ENCODE measurements at regions not wholly inside any gene's neighbourhood (a gene's known extent, or its start where the extent isn't known, plus 50 kb on each side); places are given as distances from the start of the nearest gene placed in this dataset.

DNA sequence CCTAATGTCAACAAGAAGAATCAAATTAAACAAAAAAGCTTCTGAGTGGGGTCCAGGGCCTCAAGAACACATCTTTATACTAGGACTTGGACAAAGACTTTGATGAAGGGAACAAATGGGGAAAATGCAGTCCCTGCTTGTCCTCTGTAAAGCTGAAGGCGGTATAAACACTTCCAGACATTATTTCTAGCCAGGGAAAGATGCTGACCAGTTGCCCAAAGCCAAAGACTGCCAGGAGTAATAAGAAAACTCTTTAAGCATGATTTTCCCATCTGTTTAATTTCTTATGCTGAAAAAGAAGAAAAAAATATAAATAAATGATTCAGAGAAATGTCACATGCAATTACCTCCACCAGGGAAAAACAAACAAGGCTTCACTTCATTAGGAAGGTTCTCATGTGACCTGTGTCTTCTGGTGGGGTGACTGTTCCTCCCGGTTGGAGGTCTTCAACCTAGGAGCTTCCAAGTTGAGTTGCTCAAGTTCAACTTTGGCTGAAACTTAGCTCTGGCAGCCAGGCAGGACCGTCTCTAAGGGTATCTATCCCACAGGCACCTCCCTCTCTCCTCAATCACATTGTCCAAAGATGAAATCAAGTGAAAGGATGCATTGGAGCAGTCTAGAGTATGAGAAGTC lies 65.2 kb upstream of the KCNE2 start:
- TF ChIP-seq, protein P1, sequence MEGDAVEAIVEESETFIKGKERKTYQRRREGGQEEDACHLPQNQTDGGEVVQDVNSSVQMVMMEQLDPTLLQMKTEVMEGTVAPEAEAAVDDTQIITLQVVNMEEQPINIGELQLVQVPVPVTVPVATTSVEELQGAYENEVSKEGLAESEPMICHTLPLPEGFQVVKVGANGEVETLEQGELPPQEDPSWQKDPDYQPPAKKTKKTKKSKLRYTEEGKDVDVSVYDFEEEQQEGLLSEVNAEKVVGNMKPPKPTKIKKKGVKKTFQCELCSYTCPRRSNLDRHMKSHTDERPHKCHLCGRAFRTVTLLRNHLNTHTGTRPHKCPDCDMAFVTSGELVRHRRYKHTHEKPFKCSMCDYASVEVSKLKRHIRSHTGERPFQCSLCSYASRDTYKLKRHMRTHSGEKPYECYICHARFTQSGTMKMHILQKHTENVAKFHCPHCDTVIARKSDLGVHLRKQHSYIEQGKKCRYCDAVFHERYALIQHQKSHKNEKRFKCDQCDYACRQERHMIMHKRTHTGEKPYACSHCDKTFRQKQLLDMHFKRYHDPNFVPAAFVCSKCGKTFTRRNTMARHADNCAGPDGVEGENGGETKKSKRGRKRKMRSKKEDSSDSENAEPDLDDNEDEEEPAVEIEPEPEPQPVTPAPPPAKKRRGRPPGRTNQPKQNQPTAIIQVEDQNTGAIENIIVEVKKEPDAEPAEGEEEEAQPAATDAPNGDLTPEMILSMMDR (conservative IDR thresholded peaks at IDR 0.05; ENCODE audit: low read depth, low read length), result no peak
- no peak overlapping the region for H3K4me3 ChIP-seq (ENCODE audit: low read depth, low read length)
- no peak for DNase-seq (ENCODE audit: low read depth)

DNA sequence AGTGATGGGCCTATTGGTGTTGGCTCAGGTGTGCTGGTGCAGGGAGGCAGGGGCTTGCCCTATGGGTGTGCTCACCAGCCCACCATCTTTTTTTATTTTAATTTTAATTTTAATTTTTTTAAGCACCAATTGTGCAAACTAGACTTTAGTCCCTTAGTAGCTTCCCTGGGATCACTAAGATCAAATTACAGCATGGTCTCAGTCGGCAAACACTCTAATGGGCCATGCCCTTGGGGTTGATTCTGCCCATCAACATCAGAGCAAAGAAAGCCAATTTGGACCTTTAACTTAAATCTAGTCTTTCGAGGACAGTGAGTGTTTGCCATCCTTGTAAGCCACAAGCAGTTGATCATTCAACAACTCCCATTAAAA lies 64.7 kb upstream of the KCNE2 start:
- TF ChIP-seq, protein P1 (conservative IDR thresholded peaks at IDR 0.05; ENCODE audit: low read depth, low read length), result no peak
- DNase-seq (ENCODE audit: low read depth), result no peak
- no peak overlapping the region for H3K4me3 ChIP-seq (ENCODE audit: low read depth, low read length)

DNA sequence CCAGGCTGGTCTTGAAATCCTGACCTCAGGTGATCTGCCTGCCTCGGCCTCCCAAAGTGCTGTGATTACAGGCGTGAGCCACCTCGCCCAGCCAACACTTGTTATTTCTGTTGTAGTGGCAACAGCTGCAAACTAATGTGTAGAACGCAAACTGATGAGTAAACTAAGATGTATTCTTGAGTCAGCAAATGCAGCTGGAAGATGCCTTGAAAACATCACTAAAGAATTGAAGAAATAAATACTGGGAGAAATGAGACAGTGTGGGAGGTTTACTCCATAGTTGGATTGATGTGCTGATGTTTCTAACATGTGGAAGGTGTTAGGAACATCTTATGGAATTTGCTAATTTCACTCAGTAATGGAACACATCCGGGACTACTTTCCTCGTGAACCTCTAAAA lies 61.3 kb upstream of the KCNE2 start:
- DNase-seq (ENCODE audit: low read depth), result no peak
- H3K4me3 ChIP-seq (ENCODE audit: low read depth, low read length), result no peak overlapping the region
- TF ChIP-seq, protein P1 (conservative IDR thresholded peaks at IDR 0.05; ENCODE audit: low read depth, low read length), result no peak

DNA sequence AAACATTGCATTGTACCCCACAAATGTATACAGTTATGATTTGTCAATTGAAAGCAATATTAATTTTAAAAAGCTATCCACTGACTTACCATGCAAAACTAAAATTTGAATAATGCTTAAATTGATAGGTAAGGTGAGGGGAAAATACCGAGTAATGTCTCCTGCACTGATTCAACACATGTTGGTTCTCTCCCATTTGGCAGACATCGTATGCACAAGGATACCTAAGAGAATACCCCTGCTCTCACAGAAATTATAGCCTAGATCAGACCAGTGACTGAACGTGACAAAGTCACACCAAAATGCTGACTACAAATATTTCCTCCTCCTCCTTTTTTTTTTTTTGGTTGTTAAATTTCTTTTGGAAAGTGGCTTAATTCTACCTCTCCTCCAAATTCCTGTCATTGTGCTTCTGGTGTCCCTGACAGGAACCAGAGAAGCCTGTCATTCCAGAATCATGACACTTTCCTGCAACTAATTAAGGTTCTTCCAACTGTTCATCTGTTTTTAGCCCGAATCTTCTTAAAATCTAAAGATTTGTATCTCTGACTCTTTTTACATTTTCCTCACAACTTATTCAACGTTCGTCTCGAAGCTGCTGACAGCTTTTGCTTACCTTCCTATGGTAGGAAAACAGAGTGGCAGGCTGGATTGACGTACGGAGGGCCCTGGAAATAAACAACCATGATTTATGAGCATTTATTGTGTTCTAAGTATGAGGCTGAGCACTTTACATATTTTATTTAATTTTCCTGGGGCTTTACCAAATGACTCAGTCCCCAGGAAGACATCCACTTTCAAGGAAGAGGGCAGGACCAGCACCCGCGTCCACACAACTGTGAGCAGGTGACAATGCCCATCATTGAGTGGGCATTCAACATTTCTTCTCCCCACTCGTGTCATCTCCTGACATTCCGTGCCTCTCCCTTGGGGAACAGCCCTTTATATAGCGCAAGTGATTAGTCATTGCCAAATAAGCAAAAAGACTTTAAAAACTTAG lies 57.9 kb upstream of the KCNE2 start:
- TF ChIP-seq, protein P1 (conservative IDR thresholded peaks at IDR 0.05; ENCODE audit: low read depth, low read length), result no peak
- DNase-seq (ENCODE audit: low read depth), result no peak
- H3K4me3 ChIP-seq (ENCODE audit: low read depth, low read length), result no peak overlapping the region

DNA sequence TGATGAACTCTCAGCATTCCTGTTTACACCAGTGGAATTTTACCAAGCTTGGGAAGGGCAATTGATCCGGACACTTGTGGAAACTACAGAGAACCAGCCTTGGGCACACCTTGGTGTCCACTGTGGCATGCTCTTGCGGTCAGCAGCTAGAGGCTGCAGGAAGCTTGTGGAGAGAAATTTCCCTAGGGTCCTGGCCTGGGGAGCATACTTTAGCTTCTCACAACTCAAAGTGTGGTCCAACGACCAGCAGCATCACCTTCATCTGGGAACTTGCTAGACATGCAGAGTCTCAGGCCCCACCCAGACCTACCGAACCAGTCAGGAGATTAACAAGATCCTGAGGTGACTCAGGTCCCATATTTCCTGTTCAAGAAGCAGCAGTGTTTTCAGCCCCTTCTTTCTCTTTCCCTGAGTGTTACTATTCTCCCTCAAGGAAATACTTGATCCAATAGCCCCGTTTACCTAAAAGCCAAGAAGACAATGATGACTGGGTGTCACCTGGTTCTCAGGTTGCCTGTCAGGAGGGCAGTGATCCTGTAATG lies 55.7 kb upstream of the KCNE2 start:
- no peak overlapping the region for H3K4me3 ChIP-seq (ENCODE audit: low read depth, low read length)
- no peak for DNase-seq (ENCODE audit: low read depth)
- TF ChIP-seq, protein P1 (conservative IDR thresholded peaks at IDR 0.05; ENCODE audit: low read depth, low read length), result no peak

DNA sequence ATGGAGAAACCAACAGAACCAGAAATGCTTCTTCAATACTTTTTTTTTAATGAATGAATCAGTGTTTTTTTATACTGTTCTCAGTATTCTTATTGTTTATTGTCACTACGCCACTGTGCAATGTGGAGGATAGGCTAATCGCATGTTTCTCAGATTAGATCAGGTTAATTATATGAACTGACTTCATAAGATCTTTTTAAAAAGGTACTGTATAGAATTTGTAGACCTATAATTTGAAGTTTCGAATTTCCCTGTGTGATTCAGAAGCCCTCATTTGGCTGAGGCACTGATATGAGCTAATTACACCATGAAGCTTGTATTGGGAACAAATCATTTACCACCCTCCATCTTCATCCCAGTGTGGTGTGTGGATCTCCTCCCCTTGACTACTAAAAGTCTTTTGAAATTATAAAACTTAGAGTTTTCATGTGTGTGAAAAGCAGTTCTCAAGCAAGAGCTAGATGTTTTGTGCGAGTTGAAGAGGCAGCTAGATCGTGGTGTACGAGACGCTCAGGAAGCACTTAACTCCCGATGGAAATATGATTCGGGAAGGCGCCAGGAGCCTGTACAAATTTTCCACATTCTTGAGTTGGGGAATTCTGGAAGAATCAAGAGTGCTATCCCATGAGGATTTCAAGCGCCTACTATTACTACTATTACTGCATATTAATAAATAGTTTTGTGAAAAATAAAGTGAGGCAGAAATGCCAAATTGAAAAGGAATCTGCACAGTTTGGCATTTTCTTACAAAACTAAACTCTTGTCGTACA lies 52.1 kb upstream of the KCNE2 start:
- TF ChIP-seq, protein P1 (conservative IDR thresholded peaks at IDR 0.05; ENCODE audit: low read depth, low read length), result no peak
- no peak for DNase-seq (ENCODE audit: low read depth)
- H3K4me3 ChIP-seq (ENCODE audit: low read depth, low read length), result no peak overlapping the region
